ENCODE measurements at regions not wholly inside any gene's neighbourhood (a gene's known extent, or its start where the extent isn't known, plus 50 kb on each side); places are given as distances from the start of the nearest gene placed in this dataset.
"Not testable (repeated sequence)": the region's sequence is repeated elsewhere in the genome, so short reads cannot be mapped to it uniquely, and the experiment has no call there.

DNA sequence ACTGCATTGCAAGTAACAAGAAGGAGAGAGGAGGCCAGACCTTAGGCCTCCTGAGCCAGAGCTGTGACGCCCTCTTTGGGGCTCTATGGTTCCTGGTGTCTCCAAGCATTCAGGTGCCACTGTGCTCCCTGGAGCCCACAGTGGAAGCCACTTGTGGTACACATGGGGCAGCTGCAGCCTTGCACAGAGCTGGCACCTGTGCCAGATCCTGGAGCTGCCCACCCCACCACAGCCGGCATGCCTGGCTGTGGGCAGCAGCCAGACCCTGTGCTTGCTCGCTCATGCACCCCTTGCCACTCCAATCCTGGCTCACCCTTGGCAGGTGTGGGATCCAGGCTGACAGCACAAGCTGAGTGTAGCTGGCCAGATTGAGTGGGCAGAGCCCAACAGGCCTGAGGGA is 173.8 kb upstream of the SMIM30 start:
- in situ Hi-C loops (cut with HindIII; ENCODE audit: low sequenced_read_pairs) = no loop called here
- no peak for DNase-seq (ENCODE audit: low spot score)

DNA sequence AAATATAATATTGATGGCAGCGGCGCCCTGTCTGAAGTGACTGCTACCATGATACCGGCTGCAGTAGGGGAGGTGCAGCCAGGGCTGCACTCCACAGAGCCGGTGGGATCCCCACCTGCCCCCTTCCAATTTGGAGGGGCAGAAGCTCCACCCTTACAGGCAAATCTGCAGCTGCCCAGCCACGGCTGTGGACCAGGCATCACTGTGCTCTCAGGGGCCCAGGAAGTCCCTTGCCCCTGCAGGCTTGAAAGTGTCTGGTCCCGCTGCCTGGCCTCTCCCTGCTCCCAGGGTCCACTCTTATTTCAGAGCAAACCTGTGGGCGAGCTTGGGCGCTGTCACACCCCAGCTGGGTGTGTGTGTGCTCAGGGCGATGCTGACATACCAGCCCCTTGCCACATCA is 172.7 kb upstream of the SMIM30 start:
- DNase-seq (ENCODE audit: low spot score) = no peak
- in situ Hi-C loops (cut with HindIII; ENCODE audit: low sequenced_read_pairs) = no loop called here

DNA sequence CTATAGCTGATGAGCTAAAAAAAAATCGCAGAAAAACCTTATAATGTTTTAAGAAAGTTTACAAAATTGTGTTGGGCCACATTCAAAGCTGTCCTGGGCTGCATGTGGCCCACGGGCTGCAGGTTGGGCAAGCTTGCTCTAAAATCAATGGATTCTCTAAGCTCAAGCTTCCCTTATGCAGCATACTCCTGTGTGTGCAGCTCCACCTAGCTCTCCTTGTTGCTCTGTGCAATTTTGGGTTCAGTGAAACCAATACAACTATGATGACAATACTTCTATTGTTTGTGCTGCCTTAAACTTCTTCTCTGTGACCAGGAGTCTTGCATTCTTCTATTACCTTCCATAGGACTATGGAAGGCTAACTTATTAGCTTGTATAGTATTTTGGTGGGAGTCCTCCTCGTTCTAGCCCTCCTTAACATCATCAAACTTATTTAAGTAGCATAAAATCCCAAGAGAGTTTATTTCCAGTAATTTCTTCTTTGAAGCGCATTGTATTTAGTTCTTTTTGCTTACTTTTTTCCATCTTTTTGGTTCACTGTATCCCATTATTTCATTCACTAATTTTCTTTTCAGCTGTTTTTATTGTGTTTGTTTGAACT is 170.9 kb upstream of the SMIM30 start:
- in situ Hi-C loops (cut with HindIII; ENCODE audit: low sequenced_read_pairs) = no loop called here
- peak; percentile 18 for DNase-seq (ENCODE audit: low spot score)

DNA sequence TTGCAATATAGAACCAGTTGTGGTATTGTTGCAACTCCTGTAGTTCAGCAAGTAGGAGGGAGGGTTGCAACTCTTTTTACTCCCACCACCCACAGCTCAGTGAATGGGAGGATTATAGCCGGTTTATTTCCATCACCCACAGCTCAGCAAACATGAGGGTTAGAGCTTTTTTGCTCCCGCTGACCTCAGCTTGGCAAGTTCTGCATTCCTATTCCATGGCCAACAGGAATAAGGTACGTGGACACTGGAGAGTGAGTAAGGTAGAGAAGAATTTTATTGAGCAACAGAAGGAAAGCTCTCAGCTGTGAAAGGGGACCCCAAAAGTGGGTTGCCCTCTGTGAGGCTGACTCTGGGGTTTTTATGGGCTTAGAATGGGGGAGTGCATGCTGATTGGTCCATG is 167.1 kb upstream of the SMIM30 start:
- in situ Hi-C loops (cut with HindIII; ENCODE audit: low sequenced_read_pairs) = no loop called here
- DNase-seq (ENCODE audit: low spot score) = no peak

DNA sequence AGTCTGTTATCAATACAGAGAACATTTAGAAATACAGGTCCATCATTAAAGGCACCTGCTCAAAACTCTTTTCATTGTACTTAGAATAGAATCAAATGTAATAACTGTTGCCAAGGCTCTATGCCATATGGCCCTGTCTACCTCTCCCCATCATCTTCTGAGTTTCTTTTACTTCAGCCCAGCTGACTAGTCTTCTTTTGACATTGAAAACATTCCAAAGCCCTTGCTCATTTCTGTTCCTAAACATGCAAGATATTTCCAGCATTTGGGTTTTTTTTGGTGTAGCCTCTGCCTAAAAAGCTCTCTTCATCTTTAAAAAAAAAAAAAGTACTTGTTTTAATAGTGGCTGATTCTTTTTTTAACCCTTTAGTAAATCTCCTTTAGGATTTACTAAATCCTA is 165.5 kb upstream of the SMIM30 start:
- in situ Hi-C loops (cut with HindIII; ENCODE audit: low sequenced_read_pairs) = no loop called here
- no peak for DNase-seq (ENCODE audit: low spot score)

DNA sequence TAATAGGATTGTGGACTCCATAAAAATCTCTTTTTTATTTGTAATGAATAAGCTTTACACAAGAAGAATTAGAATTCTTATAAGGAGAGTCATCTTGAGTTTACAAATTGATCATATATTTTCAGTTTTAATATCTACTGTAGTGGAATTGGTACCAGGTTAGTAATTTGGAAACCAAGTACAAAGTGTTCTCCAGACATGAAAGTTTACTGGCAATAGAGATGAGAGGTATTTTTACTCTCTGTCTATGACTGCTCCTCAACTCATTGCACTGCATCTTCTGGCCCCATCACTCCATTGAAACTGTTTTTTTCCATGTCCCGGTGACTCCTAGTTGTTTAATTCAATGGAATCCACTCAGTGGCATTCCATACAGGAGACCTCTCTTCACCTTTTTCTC is 164.5 kb upstream of the SMIM30 start:
- in situ Hi-C loops (cut with HindIII; ENCODE audit: low sequenced_read_pairs) = no loop called here

DNA sequence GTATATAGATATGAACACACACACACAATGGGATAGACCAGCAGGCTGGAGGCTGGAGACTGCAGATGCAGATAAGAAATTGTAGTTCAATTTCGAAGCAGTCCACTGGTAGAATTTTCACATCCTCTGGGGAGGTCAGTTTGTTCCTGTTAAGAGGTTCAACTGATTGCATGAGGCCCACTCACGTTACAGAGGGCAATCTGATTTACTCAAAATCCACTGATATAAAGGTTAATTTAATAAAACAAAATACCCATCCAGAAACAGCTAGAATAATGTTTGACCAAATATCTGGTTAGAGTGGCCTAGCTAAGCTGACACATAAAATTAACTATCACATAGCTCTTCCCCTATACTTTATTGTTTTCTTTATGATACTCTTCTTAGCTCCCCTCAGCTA is 162.9 kb upstream of the SMIM30 start:
- in situ Hi-C loops (cut with HindIII; ENCODE audit: low sequenced_read_pairs) = no loop called here
- DNase-seq (ENCODE audit: low spot score) = no peak

More for the DNA sequence above, 164.5 kb upstream of the SMIM30 start:
- no peak for DNase-seq (ENCODE audit: low spot score)

DNA sequence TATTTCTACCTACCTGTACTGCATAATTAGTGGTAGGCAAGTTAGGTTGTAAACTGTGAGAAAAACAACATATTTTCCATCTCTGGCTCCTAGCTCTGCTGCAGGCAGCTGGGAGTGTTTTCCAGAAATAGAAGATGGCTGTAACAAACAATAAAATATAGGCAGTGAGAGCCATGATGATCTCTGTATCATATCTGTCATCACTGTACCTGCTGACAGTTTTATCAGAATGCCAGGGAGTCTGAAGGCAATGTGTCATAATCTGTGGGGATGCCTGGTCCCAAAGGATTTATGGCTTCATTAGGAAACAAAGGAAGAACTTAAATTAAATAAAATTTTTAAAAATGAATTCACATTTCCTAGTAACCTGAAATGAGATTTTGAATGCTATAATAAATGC is 160.9 kb upstream of the SMIM30 start:
- in situ Hi-C loops (cut with HindIII; ENCODE audit: low sequenced_read_pairs) = no loop called here
- no peak for DNase-seq (ENCODE audit: low spot score)

DNA sequence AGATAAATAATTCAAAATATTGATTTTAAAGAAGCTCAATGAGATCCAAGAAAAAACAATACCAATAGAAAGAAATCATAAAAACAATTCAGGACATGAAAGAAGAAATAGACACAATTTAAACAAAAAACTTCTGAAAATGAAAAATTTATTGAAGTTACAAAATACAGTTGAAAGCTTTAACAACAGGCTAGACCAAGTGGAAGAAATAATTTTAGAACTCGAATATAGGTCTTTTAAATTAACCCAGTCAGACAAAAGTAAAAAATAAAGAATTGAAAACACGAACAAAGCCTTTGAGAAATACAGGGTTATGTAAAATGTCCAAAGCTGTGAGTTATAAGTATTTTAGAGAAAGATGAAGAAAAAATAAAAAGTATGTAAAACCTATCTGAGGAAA is 152.4 kb upstream of the SMIM30 start:
- DNase-seq (ENCODE audit: low spot score) = no peak
- in situ Hi-C loops (cut with HindIII; ENCODE audit: low sequenced_read_pairs) = no loop called here

DNA sequence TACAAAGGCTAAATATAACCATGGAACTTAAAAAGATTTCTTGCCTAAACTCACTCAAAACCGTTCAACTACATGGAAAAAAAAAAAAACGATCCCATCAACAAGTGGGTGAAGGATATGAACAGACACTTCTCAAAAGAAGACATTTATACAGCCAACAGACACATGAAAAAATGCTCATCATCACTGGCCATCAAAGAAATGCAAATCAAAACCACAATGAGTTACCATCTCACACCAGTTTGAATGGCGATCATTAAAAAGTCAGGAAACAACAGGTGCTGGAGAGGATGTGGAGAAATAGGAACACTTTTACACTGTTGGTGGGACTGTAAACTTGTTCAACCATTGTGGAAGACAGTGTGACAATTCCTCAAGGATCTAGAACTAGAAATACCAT is 151.2 kb upstream of the SMIM30 start:
- in situ Hi-C loops (cut with HindIII; ENCODE audit: low sequenced_read_pairs); DNase-seq (ENCODE audit: low spot score): not testable (repeated sequence)

DNA sequence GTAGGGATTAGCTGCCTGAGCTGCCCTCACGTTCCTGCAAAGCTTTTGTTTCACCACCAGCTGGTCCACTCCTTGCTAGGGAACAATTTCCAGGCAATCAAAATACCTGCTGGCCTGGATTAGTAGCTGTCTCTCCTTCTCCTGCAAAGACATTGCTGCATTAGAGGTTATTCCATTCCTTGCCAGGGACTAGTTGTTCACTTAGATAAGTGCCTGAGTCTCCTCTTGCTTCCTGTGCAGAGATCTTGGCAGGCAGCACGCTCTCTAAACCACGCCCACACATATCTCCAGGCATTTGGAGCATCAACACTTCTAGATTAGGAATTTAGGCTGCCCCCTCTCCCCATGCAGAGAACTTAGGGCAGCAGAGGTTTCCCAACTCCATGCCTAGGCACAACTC is 150.4 kb upstream of the SMIM30 start:
- no peak for DNase-seq (ENCODE audit: low spot score)
- in situ Hi-C loops (cut with HindIII; ENCODE audit: low sequenced_read_pairs) = no loop called here

DNA sequence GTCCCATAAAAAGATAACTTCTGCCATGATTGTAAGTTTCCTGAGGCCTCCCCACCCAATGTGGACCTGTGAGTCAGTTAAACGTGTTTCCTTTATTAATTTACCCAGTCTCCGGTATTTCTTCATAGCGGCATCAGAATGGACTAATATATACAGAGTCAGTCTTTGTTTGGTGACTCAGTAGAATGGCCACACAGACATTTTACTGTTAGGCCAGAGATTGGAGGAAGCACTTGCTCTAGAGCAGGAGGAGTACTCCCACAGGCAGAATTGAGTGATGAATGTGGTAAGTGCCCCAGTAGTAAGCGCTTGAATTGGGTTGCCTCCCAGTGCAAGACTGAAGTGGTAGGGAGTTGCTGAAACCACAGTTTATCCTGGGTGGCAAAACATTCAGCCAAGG is 149.5 kb upstream of the SMIM30 start:
- in situ Hi-C loops (cut with HindIII; ENCODE audit: low sequenced_read_pairs) = no loop called here
- no peak for DNase-seq (ENCODE audit: low spot score)

DNA sequence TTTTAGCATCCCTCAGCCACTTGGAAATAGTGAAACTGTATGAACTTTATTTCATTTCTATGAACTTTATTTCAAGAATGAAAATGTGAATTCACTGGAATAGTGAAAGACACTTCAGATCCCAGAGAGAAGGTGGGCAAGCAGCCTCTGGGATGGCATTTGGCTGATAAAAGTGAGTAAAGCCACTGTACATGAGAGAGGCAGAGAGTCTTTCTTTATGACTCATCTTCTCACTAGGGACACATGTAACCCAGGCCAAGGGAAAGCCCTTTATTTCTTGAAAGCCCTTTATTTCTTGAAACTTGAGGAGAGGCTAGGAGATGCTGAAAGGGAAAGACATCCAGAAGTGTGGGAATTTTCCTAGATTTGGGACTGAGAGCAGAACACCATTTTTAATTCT is 148.9 kb upstream of the SMIM30 start:
- in situ Hi-C loops (cut with HindIII; ENCODE audit: low sequenced_read_pairs) = no loop called here

DNA sequence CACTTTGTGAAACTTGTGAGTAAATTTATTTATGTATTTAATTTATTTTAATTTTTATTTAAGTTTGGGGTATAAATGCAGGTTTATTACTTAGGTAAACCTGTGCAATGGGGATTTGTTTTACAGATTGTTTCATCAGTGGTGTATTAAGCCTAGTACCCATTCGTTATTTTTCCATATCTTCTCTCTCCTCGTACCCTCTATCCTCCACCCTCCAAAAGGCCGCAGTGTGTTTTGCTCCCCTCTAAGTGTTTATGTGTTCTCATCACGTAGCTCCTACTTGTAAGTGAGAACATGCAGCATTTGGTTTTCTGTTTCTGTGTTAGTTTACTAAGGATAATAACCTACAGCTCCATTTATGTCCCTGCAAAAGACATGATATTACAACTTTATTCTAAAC is 145.4 kb upstream of the SMIM30 start:
- DNase-seq (ENCODE audit: low spot score) = no peak
- in situ Hi-C loops (cut with HindIII; ENCODE audit: low sequenced_read_pairs) = no loop called here

More for the DNA sequence above, 148.9 kb upstream of the SMIM30 start:
- no peak for DNase-seq (ENCODE audit: low spot score)

DNA sequence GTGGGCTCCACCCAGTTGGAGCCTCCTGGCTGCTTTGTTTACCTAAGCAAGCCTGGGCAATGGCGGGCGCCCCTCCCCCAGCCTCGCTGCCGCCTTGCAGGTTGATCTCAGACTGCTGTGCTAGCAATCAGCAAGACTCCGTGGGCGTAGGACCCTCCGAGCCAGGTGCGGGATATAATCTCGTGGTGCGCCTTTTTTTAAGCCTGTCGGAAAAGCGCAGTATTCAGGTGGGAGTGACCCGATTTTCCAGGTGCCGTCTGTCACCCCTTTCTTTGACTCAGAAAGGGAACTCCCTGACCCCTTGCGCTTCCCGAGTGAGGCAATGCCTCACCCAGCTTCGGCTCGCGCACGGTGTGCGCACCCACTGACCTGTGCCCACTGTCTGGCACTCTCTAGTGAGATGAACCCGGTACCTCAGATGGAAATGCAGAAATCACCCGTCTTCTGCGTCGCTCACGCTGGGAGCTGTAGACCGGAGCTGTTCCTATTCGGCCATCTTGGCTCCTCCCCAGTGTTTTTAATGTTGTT is 144.9 kb upstream of the SMIM30 start:
- DNase-seq (ENCODE audit: low spot score); in situ Hi-C loops (cut with HindIII; ENCODE audit: low sequenced_read_pairs): not testable (repeated sequence)

DNA sequence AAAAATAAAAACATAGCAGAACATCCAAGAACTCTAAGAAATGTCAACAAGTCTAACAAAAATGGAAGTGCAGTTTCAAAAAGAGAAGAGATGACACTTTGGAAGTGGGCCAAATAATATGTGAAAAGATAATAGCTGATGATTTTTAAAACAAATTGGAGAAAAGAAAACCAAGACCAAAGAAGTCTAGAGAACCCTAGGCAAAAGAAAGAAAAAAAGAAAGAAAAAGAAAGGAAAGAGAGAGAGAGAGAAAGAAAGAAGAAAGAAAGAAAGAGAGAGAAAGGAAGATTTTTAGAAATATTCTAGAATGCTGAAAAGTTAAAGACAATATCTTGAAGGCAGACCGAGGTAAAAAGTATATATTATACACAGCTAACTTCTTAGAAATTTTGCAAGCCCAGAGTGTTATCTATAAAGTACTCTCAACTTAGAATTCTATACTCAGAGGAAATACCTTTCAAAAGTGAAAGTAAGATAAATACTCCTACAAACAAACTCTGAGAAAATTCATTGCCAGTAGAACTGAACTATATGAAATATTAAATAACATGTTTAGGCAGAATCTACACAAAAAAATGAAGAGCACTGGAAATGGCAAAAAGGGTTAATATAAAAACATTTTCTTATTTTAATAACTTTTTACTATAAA is 138.7 kb upstream of the SMIM30 start:
- in situ Hi-C loops (cut with HindIII; ENCODE audit: low sequenced_read_pairs) = no loop called here
- no peak for DNase-seq (ENCODE audit: low spot score)

DNA sequence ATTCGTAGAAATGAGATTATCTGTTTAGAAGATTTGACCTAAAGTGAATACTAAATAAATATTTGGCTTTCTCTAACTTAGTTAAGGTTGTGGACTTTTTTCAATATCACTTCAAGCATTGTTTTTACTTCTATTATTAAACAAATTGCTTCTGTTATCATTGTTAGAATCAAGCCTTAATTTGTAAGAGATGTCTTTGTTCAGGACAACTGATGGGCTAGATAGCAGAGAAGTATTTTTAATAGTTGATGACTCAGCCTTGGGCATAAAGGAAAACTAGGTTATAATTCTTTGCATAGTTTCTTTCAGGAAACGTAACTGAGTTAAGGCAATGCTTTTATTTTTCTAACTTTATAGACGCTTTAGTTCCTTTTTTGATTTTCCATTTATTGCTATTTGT is 128.8 kb upstream of the SMIM30 start:
- in situ Hi-C loops (cut with HindIII; ENCODE audit: low sequenced_read_pairs) = no loop called here

DNA sequence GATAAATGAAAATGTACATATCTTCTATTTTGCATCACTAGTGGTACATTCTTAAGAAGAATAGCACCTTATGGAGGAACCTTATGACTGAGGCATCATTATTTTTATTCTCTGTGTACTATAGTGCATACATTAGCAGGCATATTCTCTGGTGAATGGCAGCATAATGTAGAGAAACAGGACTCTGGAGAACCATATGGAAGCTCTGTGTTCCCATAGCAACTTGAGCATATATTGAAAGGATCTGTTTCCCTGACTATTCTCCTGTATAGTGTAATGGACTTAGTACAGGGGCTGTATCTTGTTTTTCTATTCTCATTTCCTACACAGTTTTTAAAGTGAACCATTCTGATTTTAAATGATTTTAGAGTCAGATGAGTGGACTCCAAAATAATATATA is 128.4 kb upstream of the SMIM30 start:
- in situ Hi-C loops (cut with HindIII; ENCODE audit: low sequenced_read_pairs) = no loop called here

More for the DNA sequence above, 128.8 kb upstream of the SMIM30 start:
- DNase-seq (ENCODE audit: low spot score) = no peak

DNA sequence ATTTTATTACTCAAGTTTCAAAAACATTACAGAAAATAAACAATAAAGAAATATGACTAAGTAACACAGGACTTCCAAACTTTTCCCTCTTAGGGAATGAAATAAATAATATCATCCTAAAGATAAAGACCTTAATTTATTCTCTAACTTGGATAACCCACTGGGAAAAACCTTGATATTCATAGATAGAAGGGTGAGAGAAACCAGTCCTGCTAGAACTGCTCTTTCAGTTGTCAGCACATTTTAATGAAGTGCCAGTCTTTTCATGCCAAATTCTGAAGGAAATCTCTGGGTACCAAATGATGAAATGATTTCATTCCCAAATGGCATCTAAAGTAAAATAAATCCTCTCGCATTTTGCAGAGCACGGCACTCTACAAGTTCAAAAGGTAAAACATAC is 114.5 kb upstream of the SMIM30 start:
- DNase-seq (ENCODE audit: low spot score) = no peak
- in situ Hi-C loops (cut with HindIII; ENCODE audit: low sequenced_read_pairs) = no loop called here

More for the DNA sequence above, 128.4 kb upstream of the SMIM30 start:
- DNase-seq (ENCODE audit: low spot score) = no peak

DNA sequence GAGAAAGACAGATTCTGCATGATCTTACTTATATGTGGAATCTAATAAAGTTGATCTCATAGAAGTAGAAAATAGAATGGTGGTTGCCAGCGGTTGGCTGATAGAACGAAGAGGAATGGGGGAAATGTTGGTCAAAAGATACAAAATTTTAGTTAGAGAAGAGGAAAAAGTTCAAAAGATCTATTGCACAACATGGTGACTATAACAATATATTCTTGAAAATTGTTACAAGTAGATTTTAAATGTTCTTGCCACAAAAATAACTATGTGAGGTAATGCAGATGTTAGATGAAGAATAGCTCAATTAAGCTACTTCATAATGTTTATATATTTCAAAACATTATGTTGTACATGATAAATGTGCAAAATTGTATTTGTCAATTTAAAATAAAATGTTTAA is 112.3 kb upstream of the SMIM30 start:
- in situ Hi-C loops (cut with HindIII; ENCODE audit: low sequenced_read_pairs) = no loop called here
- no peak for DNase-seq (ENCODE audit: low spot score)

DNA sequence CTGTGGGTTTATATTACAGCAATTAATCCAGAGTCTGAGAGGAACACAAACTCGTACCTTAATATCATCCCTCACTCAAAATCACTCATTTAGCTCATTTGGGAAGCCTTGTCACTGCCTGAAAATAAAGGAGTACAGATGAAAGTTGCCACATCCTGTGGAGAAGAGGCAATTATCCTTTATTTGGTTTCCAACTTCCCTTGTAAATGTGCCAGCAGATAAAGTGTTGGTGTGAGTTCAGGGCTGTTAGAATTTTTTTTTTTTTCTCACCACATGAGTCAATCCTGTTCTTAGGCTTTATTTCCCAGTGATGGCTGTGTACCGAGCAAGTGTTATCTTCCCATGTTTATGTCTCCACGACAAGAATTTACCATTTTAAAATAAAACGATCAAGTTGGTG is 99.0 kb upstream of the SMIM30 start:
- in situ Hi-C loops (cut with HindIII; ENCODE audit: low sequenced_read_pairs) = no loop called here
- no peak for DNase-seq (ENCODE audit: low spot score)

All from G401 (cell line).